DOHH2 (cell line): ENCODE measurements at regions not wholly inside any gene's neighbourhood (a gene's known extent, or its start where the extent isn't known, plus 50 kb on each side); places are given as distances from the start of the nearest gene placed in this dataset.

Experiments
- CTCF ChIP-seq: fragments of 200-600 bp; sonication (generic); IDR thresholded peaks from one replicate; pipeline ENCODE4 v1.5.1; 2014; ENCODE audit warnings: antibody characterized with exemption, mild to moderate bottlenecking, low read depth, low read length; ENCODE audit not compliant: poor library complexity, severe bottlenecking
- EZH2phosphoT487 ChIP-seq: fragments of 200-600 bp; sonication (generic); IDR thresholded peaks from 2 replicates; pipeline ENCODE4 v1.6.1; 2017; ENCODE audit warnings: borderline replicate concordance, mild to moderate bottlenecking, antibody characterized with exemption, low read length, moderate library complexity, mixed read lengths

- no peak for TF ChIP-seq CTCF
- TF ChIP-seq EZH2phosphoT487: no peak
Measured at GRCh38 chr7:21281193-21281592, 146.7 kb upstream of the SP4 start.
